ENCODE measurements at regions not wholly inside any gene's neighbourhood (a gene's known extent, or its start where the extent isn't known, plus 50 kb on each side); places are given as distances from the start of the nearest gene placed in this dataset.

DNA sequence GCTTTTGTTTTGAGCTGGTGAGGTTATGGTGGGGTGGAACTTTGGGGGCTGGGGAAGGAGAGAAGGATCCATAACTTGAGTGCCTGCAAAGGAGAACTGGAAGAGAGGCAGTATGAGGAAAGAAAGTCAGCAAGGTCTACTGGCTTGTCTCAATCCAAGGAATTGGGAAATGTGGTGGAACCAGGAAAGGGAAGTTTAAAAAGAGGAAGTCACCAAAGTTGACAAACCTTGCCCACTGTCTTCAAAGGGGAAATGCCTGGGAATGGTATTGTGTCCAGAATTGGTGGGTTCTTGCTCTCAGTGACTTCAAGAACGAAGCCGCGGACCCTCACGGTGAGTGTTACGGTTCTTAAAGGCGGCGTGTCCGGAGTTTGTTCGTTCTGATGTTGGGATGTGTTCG lies 304.1 kb upstream of the FAM98A start:
- WGBS, 2 donors = 93 to 94% methylated on average over 10 of the region's 10 CpGs
- H3K36me3 ChIP-seq = no peaks in the 10 kb centered on the region
- no peak for DNase-seq

DNA sequence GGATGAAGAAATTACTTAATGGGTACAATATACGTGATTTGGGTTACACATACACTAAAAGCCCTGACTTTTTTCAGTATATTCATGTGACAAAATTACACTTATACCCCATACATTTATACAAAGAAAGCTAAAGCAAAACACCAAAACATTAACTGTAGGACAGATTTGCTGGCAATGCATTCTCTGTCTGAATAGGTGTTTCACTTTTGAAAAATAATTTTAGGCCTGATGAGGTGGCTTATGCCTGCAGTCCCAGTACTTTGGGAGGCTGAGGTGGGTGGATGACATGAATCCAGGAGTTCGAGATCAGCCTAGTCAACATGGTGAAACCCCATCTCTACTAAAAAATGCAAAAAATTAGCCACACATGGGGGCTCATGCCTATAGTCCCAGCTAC lies 301.5 kb upstream of the FAM98A start:
- H3K4me1 ChIP-seq = no peaks in the 10 kb centered on the region
- H3K27ac ChIP-seq = no peak overlapping the region
- peaks cover 0 to 3% (median 0%) of the 10 kb centered on the region in 4 donors for H3K27me3 ChIP-seq
- no peaks in the 10 kb centered on the region for H3K9me3 ChIP-seq
- ATAC-seq (no peak), DNase-seq (no peak), FAIRE-seq (no peak)
- no peaks in the 10 kb centered on the region for H3K36me3 ChIP-seq
- WGBS, 2 donors = 56 to 79% methylated on average over 2 of the region's 2 CpGs
- H3K4me3 ChIP-seq = no peak overlapping the region
- TF ChIP-seq, protein P1, sequence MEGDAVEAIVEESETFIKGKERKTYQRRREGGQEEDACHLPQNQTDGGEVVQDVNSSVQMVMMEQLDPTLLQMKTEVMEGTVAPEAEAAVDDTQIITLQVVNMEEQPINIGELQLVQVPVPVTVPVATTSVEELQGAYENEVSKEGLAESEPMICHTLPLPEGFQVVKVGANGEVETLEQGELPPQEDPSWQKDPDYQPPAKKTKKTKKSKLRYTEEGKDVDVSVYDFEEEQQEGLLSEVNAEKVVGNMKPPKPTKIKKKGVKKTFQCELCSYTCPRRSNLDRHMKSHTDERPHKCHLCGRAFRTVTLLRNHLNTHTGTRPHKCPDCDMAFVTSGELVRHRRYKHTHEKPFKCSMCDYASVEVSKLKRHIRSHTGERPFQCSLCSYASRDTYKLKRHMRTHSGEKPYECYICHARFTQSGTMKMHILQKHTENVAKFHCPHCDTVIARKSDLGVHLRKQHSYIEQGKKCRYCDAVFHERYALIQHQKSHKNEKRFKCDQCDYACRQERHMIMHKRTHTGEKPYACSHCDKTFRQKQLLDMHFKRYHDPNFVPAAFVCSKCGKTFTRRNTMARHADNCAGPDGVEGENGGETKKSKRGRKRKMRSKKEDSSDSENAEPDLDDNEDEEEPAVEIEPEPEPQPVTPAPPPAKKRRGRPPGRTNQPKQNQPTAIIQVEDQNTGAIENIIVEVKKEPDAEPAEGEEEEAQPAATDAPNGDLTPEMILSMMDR (IDR thresholded peaks at IDR 0.05) = no peak
- intact Hi-C loops (cut with DNase I) = no loop called here

More for the DNA sequence above, 304.1 kb upstream of the FAM98A start:
- TF ChIP-seq, protein P1 (IDR thresholded peaks at IDR 0.05) = no peak
- no peak for FAIRE-seq
- Histone ChIP-seq H3K27ac (no peak overlapping the region), H3K4me3 (no peak overlapping the region), H3K4me1 (no peaks in the 10 kb centered on the region), H3K27me3 (peaks cover 0 to 3% (median 0%) of the 10 kb centered on the region in 4 donors), H3K9me3 (no peaks in the 10 kb centered on the region)
- intact Hi-C loops (cut with DNase I) = no loop called here
- no peak for ATAC-seq

DNA sequence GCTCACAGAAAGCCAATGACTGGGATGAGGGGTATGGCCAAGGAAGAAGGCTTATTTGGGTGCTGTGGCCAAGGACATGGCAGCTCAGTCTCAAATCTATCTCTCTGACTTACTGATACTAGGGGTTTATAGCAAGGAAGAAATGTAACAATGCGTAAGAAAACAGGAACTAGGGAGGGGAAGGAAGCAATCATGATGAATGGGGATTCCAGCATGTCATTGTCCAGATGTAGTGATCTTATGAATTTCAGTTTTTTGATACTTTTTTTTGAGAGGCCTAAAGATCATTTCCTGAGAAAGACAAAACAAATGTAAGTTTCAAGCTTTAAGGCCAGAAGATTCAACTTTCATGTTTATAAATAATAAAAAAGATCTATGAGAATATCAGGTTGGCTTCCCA lies 298.6 kb upstream of the FAM98A start:
- TF ChIP-seq, protein P1 (IDR thresholded peaks at IDR 0.05) = no peak
- DNase-seq (no peak), FAIRE-seq (no peak), ATAC-seq (no peak)
- H3K4me1 ChIP-seq = no peaks in the 10 kb centered on the region
- no peaks in the 10 kb centered on the region for H3K27me3 ChIP-seq
- intact Hi-C loops (cut with DNase I) = no loop called here
- no peaks in the 10 kb centered on the region for H3K9me3 ChIP-seq
- H3K4me3 ChIP-seq = no peak overlapping the region
- 79 to 91% methylated on average over 1 of the region's 1 CpG for WGBS, 2 donors
- H3K36me3 ChIP-seq = no peaks in the 10 kb centered on the region
- no peak overlapping the region for H3K27ac ChIP-seq

DNA sequence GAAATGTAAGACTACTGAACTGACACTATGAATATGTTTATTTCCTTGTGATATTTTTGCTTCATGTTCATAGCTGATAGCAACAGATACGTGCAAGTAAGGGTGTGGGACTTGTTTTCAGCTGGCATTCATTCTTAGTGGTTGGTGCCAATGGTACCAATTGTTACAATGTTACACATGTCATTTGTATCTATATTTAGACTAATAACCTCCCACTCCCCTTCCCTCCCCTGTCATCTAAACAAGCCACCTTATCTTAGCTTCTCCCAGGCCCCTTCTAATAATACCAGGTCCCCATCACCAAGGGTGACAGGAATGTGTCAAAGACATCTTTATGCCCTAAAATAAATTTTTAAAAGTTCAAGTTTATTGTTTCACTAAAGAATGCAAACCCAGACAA lies 294.7 kb upstream of the FAM98A start:
- Histone ChIP-seq H3K36me3 (no peaks in the 10 kb centered on the region), H3K27me3 (no peaks in the 10 kb centered on the region), H3K27ac (no peak overlapping the region), H3K4me1 (no peaks in the 10 kb centered on the region), H3K9me3 (no peaks in the 10 kb centered on the region), H3K4me3 (no peak overlapping the region)
- intact Hi-C loops (cut with DNase I) = no loop called here
- DNase-seq = no peak
- WGBS, 2 donors = 38 to 70% methylated on average over 1 of the region's 1 CpG
- no peak for FAIRE-seq
- TF ChIP-seq, protein P1 (IDR thresholded peaks at IDR 0.05) = no peak
- no peak for ATAC-seq

DNA sequence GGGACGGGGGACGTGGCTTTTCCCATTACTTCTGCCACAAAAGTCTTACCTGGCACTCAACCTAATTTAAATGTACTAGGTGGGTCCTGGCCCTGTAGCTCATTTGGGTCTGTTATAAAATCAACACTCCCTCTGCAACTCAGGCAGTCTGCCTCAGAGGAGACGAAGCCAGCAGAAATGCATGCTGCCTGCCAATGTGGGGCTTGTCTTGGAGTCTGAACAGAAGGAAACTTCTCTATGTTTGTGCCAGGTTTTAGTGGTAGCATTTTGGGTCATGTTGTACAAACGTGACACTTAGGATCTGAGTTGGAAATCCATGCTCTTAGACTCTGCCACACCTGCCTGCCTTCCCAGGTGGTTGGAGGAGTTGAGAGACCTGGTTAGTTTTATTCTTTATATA lies 292.5 kb upstream of the FAM98A start:
- ATAC-seq (peak in 1 of 4 donors; percentile 41), FAIRE-seq (no peak), DNase-seq (no peak)
- 16 to 39% methylated on average over 4 of the region's 4 CpGs for WGBS, 2 donors
- Histone ChIP-seq H3K4me3 (no peak overlapping the region), H3K9me3 (no peaks in the 10 kb centered on the region), H3K36me3 (no peaks in the 10 kb centered on the region), H3K4me1 (no peaks in the 10 kb centered on the region), H3K27ac (no peak overlapping the region), H3K27me3 (no peaks in the 10 kb centered on the region)
- intact Hi-C loops (cut with DNase I) = no loop called here
- TF ChIP-seq, protein P1 (IDR thresholded peaks at IDR 0.05) = no peak
